Sigmoid colon (tissue), 4 donors: ENCODE measurements at regions not wholly inside any gene's neighbourhood (a gene's known extent, or its start where the extent isn't known, plus 50 kb on each side); places are given as distances from the start of the nearest gene placed in this dataset.

Experiments
- CTCF ChIP-seq, 4 experiments: fragments of 450-650 bp in 3 of 4; fragments of 200-600 bp in 1 of 4; IDR thresholded peaks; one replicate each; pipeline ENCODE4 v1.5.1; 2016 to 2019; ENCODE audit warnings: antibody characterized with exemption in 4 of 4, mild to moderate bottlenecking in 3 of 4, moderate library complexity in 2 of 4
- POLR2AphosphoS5 ChIP-seq, 4 donors: sonication (generic); formaldehyde crosslinking; IDR thresholded peaks; one replicate each; pipeline ENCODE4 v1.6.1; 2017; ENCODE audit warnings: antibody characterized with exemption in 4 of 4

DNA sequence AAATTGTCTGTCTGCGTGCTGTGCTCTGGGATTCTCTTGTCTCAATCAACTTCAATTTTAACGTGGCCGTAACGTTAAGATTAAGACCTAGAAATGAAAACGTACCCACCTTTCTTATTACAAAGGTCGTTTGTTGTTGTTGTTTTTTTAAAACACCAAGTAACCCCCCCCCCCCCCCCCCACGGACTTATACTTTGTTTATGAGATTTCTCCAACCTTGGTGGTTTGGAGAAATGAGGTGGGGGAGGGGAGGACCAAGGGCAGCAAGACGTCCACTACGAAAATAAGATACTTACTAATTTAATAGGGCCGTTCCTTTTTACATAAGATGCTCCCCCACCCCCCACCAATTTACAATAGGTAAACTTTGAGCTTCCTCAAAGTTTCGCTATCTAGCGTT, 244.4 kb upstream of the TOPAZ1 start:
- TF ChIP-seq CTCF (IDR thresholded peaks at IDR 0.05) (no peak), POLR2AphosphoS5 (IDR thresholded peaks at IDR 0.05) (no peak)
